Transverse colon (tissue), 4 donors: ENCODE measurements at regions not wholly inside any gene's neighbourhood (a gene's known extent, or its start where the extent isn't known, plus 50 kb on each side); places are given as distances from the start of the nearest gene placed in this dataset.

Source experiments
- CTCF ChIP-seq, 5 experiments: fragments of 200-600 bp in 3 of 5; fragments of 450-650 bp in 2 of 5; sonication (generic) in 3 of 5; IDR thresholded peaks; 1 replicate in 2 of 5; 2 replicates in 3 of 5; pipeline ENCODE4 v1.5.1; 2016 to 2017; ENCODE audit warnings: antibody characterized with exemption in 5 of 5, inconsistent platforms in 3 of 5, mild to moderate bottlenecking in 2 of 5, moderate library complexity in 1 of 5
- EP300 ChIP-seq: sonication (generic); formaldehyde crosslinking; IDR thresholded peaks from one replicate; pipeline ENCODE4 v1.6.1; 2017; ENCODE audit warnings: antibody characterized with exemption, low read depth
- POLR2A ChIP-seq: fragments of 450-650 bp; IDR thresholded peaks from one replicate; pipeline ENCODE4 v1.6.1; 2016; ENCODE audit warnings: antibody characterized with exemption, mild to moderate bottlenecking, moderate library complexity
- POLR2AphosphoS5 ChIP-seq, 3 donors: sonication (generic); formaldehyde crosslinking; IDR thresholded peaks; one replicate each; pipeline ENCODE4 v1.6.1; 2016; ENCODE audit warnings: antibody characterized with exemption in 3 of 3

- TF ChIP-seq POLR2A (no peak), CTCF (IDR thresholded peaks at IDR 0.05) (no peak), POLR2AphosphoS5 (IDR thresholded peaks at IDR 0.05) (no peak), EP300 (no peak)
Observed at GRCh38 chr9:113769412-113769811, 106.7 kb upstream of the ZNF618 start.
